ENCODE measurements at regions not wholly inside any gene's neighbourhood (a gene's known extent, or its start where the extent isn't known, plus 50 kb on each side); places are given as distances from the start of the nearest gene placed in this dataset.

- Mint-ChIP-seq H3K4me3 (no peak overlapping the region), H3K27ac (no peak overlapping the region), H3K4me1 (ENCODE audit: low read depth) (no peaks in the 10 kb centered on the region), H3K36me3 (ENCODE audit: low read depth) (no peaks in the 10 kb centered on the region), H3K27me3 (ENCODE audit: low read depth) (peaks cover 28% of the 10 kb centered on the region), H3K9me3 (ENCODE audit: insufficient read depth) (no peaks in the 10 kb centered on the region)
- ChIA-PET CTCF (no interaction called here), POLR2A (no interaction called here)
- no peak for ATAC-seq
- no peak for DNase-seq
Observed at GRCh38 chr5:65068410-65068809, 299.7 kb downstream of the CWC27 start.

DNA sequence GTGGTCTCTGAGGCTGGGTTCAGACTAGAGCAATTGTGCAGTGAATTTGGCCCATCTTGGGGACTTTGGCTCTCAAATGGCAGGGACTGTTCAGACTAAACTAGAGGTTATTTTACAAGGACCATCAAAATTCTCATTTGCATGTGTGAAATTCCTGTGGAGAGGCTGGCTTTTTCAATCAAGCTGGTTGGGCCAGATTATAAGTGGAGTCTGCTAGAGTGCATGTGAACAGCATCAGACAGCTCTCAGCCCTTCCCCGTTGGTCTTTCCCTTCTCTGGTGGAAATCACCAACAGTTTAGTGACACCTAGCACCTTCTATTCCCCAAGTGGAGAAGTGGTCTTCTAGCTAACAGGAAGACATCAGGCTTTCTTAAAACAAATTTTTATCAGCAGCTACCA is 301.3 kb downstream of the CWC27 start:
- Mint-ChIP-seq H3K27ac (no peak overlapping the region), H3K4me3 (no peak overlapping the region), H3K36me3 (ENCODE audit: low read depth) (no peaks in the 10 kb centered on the region), H3K9me3 (ENCODE audit: insufficient read depth) (no peaks in the 10 kb centered on the region), H3K4me1 (ENCODE audit: low read depth) (no peaks in the 10 kb centered on the region), H3K27me3 (ENCODE audit: low read depth) (peaks cover 23% of the 10 kb centered on the region)
- ChIA-PET POLR2A (no interaction called here), CTCF (no interaction called here)
- ATAC-seq (no peak), DNase-seq (no peak)

DNA sequence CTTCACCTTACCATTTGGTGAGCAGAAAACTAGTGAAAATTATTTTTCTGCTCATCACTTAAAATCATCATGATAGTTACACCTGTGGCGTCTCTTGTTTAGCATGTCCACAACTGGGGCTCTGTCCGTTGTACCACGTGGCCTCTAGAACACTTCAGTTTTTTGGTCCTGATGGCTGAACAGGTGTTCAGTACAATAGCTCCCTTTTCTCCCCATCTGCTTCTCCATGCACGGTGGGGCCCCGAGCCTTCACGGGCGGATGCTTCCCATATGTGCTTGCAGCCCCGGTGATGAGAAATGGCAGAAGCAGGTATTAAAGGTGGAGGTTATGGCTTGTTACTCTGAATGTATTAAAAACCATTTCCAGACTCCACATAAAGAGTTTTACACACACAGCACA is 304.1 kb downstream of the CWC27 start:
- Mint-ChIP-seq H3K27ac (no peak overlapping the region), H3K36me3 (ENCODE audit: low read depth) (no peaks in the 10 kb centered on the region), H3K9me3 (ENCODE audit: insufficient read depth) (no peaks in the 10 kb centered on the region), H3K4me3 (no peak overlapping the region), H3K27me3 (ENCODE audit: low read depth) (peaks cover 13% of the 10 kb centered on the region), H3K4me1 (ENCODE audit: low read depth) (peaks cover 17% of the 10 kb centered on the region)
- ChIA-PET POLR2A (no interaction called here), CTCF (interaction anchor here (1.6 kb wide), 1 partner anchor 411 kb away, joined by 8 read pairs; no protein-coding TSS in a partner anchor)
- ATAC-seq (no peak), DNase-seq (no peak)

DNA sequence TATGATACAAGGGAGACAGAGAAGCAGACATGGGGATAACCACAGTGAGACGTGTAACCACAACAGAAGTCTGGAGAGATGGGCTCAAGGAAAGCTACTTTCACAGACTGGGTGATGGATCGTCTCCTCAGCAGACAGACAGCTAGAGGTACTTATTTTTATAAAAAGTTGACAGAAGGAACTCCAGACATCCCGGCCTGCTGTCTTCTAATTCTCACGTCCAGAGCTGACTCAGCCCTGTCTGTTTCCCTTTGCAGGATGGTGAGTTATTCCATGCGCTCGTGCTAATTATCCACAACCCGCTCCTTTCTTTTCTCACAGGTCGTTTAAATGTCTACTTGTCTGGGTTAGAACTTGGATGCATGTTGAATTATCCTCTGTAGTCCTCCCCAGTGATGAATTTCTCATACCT is 304.5 kb downstream of the CWC27 start:
- POLR2A ChIA-PET, result no interaction called here
- no peaks in the 10 kb centered on the region for H3K36me3 Mint-ChIP-seq (ENCODE audit: low read depth)
- CTCF ChIA-PET, result interaction anchor here (1.2 to 1.6 kb wide), 2 partner anchors 262 to 410 kb away, joined by 3 to 8 read pairs; no protein-coding TSS in a partner anchor

DNA sequence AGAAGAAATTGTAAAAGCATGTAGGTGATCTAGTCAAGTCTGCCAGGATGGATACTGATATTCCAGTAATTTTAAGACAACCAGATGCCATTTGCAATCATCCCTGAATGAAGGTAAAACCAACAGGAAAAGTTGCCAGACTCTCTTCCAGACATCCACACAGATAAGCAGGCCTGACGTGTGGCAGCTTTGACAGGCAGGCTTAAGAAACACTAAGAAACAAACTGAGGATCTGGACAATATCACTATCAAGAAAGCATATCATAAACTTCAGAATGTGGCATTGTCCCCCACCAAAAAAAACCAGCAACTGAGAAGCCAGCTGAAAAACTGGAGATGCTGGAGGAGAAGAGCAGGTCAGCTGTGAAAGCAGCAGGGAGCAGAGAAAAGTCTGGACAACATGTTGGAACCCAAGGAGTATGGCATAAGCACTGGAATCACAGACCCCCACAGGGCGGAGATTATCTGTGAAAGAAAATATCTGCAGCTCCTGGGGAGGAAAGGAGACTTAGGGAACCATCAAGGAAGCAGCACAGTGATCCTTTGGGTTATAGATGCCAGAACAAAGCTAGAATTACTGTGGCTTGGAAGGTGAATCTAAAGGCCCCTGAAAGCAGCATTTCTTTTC is 307.0 kb downstream of the CWC27 start:
- Mint-ChIP-seq H3K9me3 (ENCODE audit: insufficient read depth) (no peaks in the 10 kb centered on the region), H3K4me1 (ENCODE audit: low read depth) (peaks cover 19% of the 10 kb centered on the region), H3K36me3 (ENCODE audit: low read depth) (no peaks in the 10 kb centered on the region), H3K27me3 (ENCODE audit: low read depth) (peaks cover 19% of the 10 kb centered on the region), H3K4me3 (no peak overlapping the region), H3K27ac (no peak overlapping the region)
- POLR2A ChIA-PET, result no interaction called here
- DNase-seq, result no peak
- no peak for ATAC-seq
- CTCF ChIA-PET, result interaction anchor here (0.6 to 1.8 kb wide), 7 partner anchors 14 to 407 kb away, joined by 3 to 10 read pairs (median 3); no protein-coding TSS in a partner anchor

More for the DNA sequence above, 304.5 kb downstream of the CWC27 start:
- Mint-ChIP-seq H3K4me3 (no peak overlapping the region), H3K27ac (no peak overlapping the region), H3K9me3 (ENCODE audit: insufficient read depth) (no peaks in the 10 kb centered on the region), H3K27me3 (ENCODE audit: low read depth) (peaks cover 15% of the 10 kb centered on the region), H3K4me1 (ENCODE audit: low read depth) (peaks cover 17% of the 10 kb centered on the region)
- DNase-seq (no peak), ATAC-seq (no peak)

DNA sequence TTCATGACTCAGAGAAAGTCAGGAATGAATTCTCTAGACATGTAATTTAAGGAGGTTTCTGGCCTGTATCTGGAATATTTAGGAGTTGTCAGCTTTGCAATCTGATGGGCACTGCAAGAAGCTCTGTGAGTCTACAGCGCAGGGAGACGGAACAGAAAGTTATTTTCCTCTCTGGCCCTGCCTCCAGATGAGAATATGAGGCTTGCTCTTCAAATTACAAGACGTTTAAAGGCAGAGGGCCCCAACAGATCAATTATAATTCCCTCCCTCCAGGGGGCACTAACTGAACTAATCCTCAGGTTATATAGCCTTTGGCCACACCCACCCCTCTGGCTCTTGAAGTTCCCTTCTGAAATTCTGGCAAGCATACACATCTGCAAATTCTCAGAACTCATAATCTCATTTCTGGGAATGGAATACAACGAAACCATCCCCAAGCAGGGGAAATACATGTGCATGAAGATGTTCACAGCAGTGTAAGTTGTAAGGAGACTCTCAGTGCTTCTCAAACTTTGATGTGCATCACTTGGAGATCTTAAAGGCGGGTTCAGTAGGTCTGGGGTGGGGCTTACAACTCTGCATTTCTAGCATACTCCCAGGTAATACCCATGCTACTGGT is 307.6 kb downstream of the CWC27 start:
- DNase-seq, result peak; percentile 84
- ATAC-seq, result peak; percentile 98
- H3K27me3 Mint-ChIP-seq (ENCODE audit: low read depth), result peaks cover 16% of the 10 kb centered on the region
- H3K4me3 Mint-ChIP-seq, result no peak overlapping the region
- no peaks in the 10 kb centered on the region for H3K36me3 Mint-ChIP-seq (ENCODE audit: low read depth)
- POLR2A ChIA-PET, result no interaction called here
- CTCF ChIA-PET, result interaction anchor here (0.6 to 1.9 kb wide), 8 partner anchors 15 to 407 kb away, joined by 3 to 10 read pairs (median 4); no protein-coding TSS in a partner anchor
- H3K4me1 Mint-ChIP-seq (ENCODE audit: low read depth), result peaks cover 19% of the 10 kb centered on the region
- H3K27ac Mint-ChIP-seq, result no peak overlapping the region
- H3K9me3 Mint-ChIP-seq (ENCODE audit: insufficient read depth), result no peaks in the 10 kb centered on the region

DNA sequence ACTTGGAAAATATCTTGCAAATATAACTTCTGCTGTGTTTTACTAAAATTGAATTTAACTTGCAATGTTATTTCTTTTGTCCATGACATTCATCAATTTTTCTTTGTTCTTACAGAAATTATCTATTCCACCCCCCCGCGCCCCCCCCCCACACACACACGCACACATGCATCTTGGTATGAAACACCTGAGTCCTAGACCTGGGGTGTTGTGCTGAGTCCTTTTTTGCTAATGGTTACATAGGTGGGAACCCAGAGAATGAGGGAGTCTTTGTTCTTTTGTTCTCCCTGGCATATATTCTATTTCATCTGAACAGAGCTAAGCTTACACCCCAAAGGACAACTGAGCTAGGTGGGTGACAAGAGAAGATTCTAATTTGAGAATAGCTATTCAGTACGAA is 308.9 kb downstream of the CWC27 start:
- H3K27ac Mint-ChIP-seq, result no peak overlapping the region
- CTCF ChIA-PET, result interaction anchor here (0.7 to 1.9 kb wide), 4 partner anchors 10 to 405 kb away, joined by 3 to 7 read pairs (median 4); no protein-coding TSS in a partner anchor
- H3K4me3 Mint-ChIP-seq, result no peak overlapping the region
- no peak for ATAC-seq
- H3K9me3 Mint-ChIP-seq (ENCODE audit: insufficient read depth), result no peaks in the 10 kb centered on the region
- H3K27me3 Mint-ChIP-seq (ENCODE audit: low read depth), result peaks cover 16% of the 10 kb centered on the region
- POLR2A ChIA-PET, result no interaction called here
- no peak for DNase-seq
- peaks cover 19% of the 10 kb centered on the region for H3K4me1 Mint-ChIP-seq (ENCODE audit: low read depth)
- no peaks in the 10 kb centered on the region for H3K36me3 Mint-ChIP-seq (ENCODE audit: low read depth)

- no peaks in the 10 kb centered on the region for H3K36me3 Mint-ChIP-seq (ENCODE audit: low read depth)
- CTCF ChIA-PET, result interaction anchor here (0.7 to 1.9 kb wide), 4 partner anchors 10 to 405 kb away, joined by 3 to 7 read pairs (median 4); no protein-coding TSS in a partner anchor
Observed at GRCh38 chr5:65078331-65078730, 309.6 kb downstream of the CWC27 start.

GRCh38 chr5:65081071-65081470 is 312.3 kb downstream of the CWC27 start:
- ChIA-PET POLR2A (no interaction called here), CTCF (interaction anchor here (1.0 kb wide), 2 partner anchors 23 to 402 kb away, joined by 3 read pairs; no protein-coding TSS in a partner anchor)
- ATAC-seq (no peak), DNase-seq (no peak)
- Mint-ChIP-seq H3K4me3 (no peak overlapping the region), H3K27me3 (ENCODE audit: low read depth) (peaks cover 16% of the 10 kb centered on the region), H3K9me3 (ENCODE audit: insufficient read depth) (no peaks in the 10 kb centered on the region), H3K36me3 (ENCODE audit: low read depth) (no peaks in the 10 kb centered on the region), H3K27ac (no peak overlapping the region), H3K4me1 (ENCODE audit: low read depth) (peaks cover 13% of the 10 kb centered on the region)

More at GRCh38 chr5:65078331-65078730, 309.6 kb downstream of the CWC27 start:
- POLR2A ChIA-PET, result no interaction called here
- DNase-seq, result no peak
- no peak for ATAC-seq
- H3K4me3 Mint-ChIP-seq, result no peak overlapping the region
- H3K4me1 Mint-ChIP-seq (ENCODE audit: low read depth), result peaks cover 19% of the 10 kb centered on the region
- H3K27ac Mint-ChIP-seq, result no peak overlapping the region
- no peaks in the 10 kb centered on the region for H3K9me3 Mint-ChIP-seq (ENCODE audit: insufficient read depth)
- H3K27me3 Mint-ChIP-seq (ENCODE audit: low read depth), result peaks cover 16% of the 10 kb centered on the region

DNA sequence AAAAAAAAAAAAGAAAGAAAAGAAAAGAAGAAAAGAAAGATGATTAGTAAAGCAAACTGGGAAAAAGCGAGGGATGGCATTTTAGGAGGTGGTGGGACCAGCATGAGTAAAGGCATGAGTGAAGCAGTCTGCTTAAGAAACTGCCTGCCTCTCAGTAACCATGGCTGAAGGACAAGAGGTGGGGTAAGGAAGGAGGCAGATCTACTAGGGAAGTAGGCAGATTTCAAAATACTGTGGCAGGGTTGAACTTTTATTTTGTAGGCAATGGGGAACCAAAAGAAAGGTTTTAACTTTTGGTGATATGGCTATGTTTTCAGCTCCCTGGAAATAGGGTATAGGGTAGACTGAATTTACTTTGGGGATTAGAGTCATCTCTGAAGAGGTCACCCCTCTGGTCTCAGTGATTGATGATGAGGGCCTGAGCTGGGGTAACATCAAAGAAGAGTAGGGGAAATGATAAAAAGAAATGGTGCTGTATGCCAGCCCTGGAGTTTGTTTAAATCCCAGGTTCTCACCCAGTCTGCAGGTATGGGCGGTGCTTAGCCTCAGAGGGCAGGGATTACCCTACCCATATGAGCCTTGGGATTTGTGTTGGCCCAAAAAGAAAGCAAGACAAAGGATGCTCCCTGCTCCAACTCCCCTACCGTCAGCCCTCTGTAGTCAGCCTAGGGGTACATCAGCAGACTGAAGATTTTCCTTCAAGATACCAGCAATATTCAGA is 316.2 kb downstream of the CWC27 start:
- Mint-ChIP-seq H3K9me3 (ENCODE audit: insufficient read depth) (no peaks in the 10 kb centered on the region), H3K36me3 (ENCODE audit: low read depth) (no peaks in the 10 kb centered on the region), H3K27me3 (ENCODE audit: low read depth) (peaks cover 4% of the 10 kb centered on the region), H3K4me3 (no peak overlapping the region), H3K4me1 (ENCODE audit: low read depth) (peaks cover 1% of the 10 kb centered on the region), H3K27ac (no peak overlapping the region)
- DNase-seq (no peak), ATAC-seq (no peak)
- ChIA-PET CTCF (no interaction called here), POLR2A (no interaction called here)

DNA sequence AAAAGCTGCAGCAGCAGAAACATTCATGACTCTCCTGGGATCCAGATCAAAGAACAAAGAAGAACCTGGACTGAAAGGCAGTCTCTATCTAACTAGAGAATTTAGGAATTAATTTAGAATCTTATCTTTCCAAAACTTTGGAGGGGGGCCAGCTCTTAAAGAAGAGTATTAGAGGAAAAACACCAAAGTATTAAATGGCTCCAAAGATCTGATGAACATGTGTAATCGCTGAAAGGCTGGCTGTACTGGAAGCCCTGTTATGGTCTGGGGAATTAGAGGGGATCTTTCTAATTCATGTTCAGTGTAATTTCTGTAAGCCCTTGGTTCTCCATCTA is 316.8 kb downstream of the CWC27 start:
- CTCF ChIA-PET, result no interaction called here
- no peak overlapping the region for H3K27ac Mint-ChIP-seq
- H3K4me3 Mint-ChIP-seq, result no peak overlapping the region
- H3K9me3 Mint-ChIP-seq (ENCODE audit: insufficient read depth), result no peaks in the 10 kb centered on the region
- H3K27me3 Mint-ChIP-seq (ENCODE audit: low read depth), result peaks cover 5% of the 10 kb centered on the region
- POLR2A ChIA-PET, result no interaction called here
- ATAC-seq, result no peak
- no peak for DNase-seq
- H3K36me3 Mint-ChIP-seq (ENCODE audit: low read depth), result no peaks in the 10 kb centered on the region
- no peaks in the 10 kb centered on the region for H3K4me1 Mint-ChIP-seq (ENCODE audit: low read depth)

GRCh38 chr5:65086234-65086890 is 317.6 kb downstream of the CWC27 start:
- CTCF ChIA-PET, result no interaction called here

More at GRCh38 chr5:65086234-65086890, 317.6 kb downstream of the CWC27 start:
- no peak for DNase-seq
- Mint-ChIP-seq H3K4me1 (ENCODE audit: low read depth) (no peaks in the 10 kb centered on the region), H3K27ac (no peak overlapping the region), H3K9me3 (ENCODE audit: insufficient read depth) (no peaks in the 10 kb centered on the region), H3K36me3 (ENCODE audit: low read depth) (no peaks in the 10 kb centered on the region), H3K4me3 (no peak overlapping the region), H3K27me3 (ENCODE audit: low read depth) (peaks cover 5% of the 10 kb centered on the region)
- no peak for ATAC-seq
- POLR2A ChIA-PET, result no interaction called here
